K562 (cell line): ENCODE measurements at regions not wholly inside any gene's neighbourhood (a gene's known extent, or its start where the extent isn't known, plus 50 kb on each side); places are given as distances from the start of the nearest gene placed in this dataset.
A peak's percentile ranks its signal among the peaks of the same experiment; 100 is the strongest.

Source experiments
- BCOR ChIP-seq: fragments of 450-650 bp; IDR thresholded peaks from 2 replicates; pipeline ENCODE4 v1.6.1; 2016
- BRD4 ChIP-seq: fragments of 200-600 bp; sonication (generic); IDR thresholded peaks from 2 replicates; pipeline ENCODE4 v1.6.1; 2017; ENCODE audit warnings: inconsistent platforms
- CREB3L1 ChIP-seq: fragments of 450-650 bp; IDR thresholded peaks from 2 replicates; pipeline ENCODE4 v1.6.1; 2014; ENCODE audit warnings: low read depth, mild to moderate bottlenecking, moderate library complexity, borderline replicate concordance
- DPF2 ChIP-seq: fragments of 450-650 bp; IDR thresholded peaks from 2 replicates; pipeline ENCODE4 v1.6.1; 2016
- ELF1 ChIP-seq: fragments of 200-800 bp; sonication (Bioruptor generic); IDR thresholded peaks from 2 replicates; pipeline ENCODE4 v1.6.1; 2016; ENCODE audit warnings: missing genetic modification characterization, missing compliant biosample characterization
- ETV5 ChIP-seq: sonication (generic); formaldehyde crosslinking; IDR thresholded peaks from 2 replicates; pipeline ENCODE4 v1.4.0; 2020; ENCODE audit warnings: low read depth, mild to moderate bottlenecking, missing genetic modification reagents
- JUND ChIP-seq, 2 experiments: IDR thresholded peaks; 2 replicates in 1 of 2; 3 replicates in 1 of 2; pipeline ENCODE4 v1.6.1; 2011; ENCODE audit warnings: borderline replicate concordance in 2 of 2, low read depth in 2 of 2, low read length in 2 of 2, improper control_type of control experiment in 1 of 2, missing biosample characterization in 1 of 2, missing genetic modification characterization in 1 of 2, missing genetic modification reagents in 1 of 2
- MED1 ChIP-seq: sonication (generic); formaldehyde crosslinking; IDR thresholded peaks from 2 replicates; pipeline ENCODE4 v1.8.1; 2023; ENCODE audit warnings: missing genetic modification reagents, borderline replicate concordance
- NFATC3 ChIP-seq: fragments of 450-650 bp; IDR thresholded peaks from 2 replicates; pipeline ENCODE4 v1.6.1; 2017; ENCODE audit warnings: mild to moderate bottlenecking
- POLR2A ChIP-seq: fragments of 450-650 bp; conservative IDR thresholded peaks from 2 replicates; pipeline ENCODE4 v1.6.1; 2016
- RBBP5 ChIP-seq: fragments of 200-600 bp; sonication (generic); IDR thresholded peaks from 2 replicates; pipeline ENCODE4 v1.6.1; 2012; ENCODE audit warnings: borderline replicate concordance, mild to moderate bottlenecking, low read length, control low read depth, inconsistent platforms; ENCODE audit not compliant: insufficient read depth, poor library complexity, severe bottlenecking
- RBFOX2 ChIP-seq: fragments of 200-400 bp; formaldehyde crosslinking; IDR thresholded peaks from 2 replicates; pipeline ENCODE4 v1.6.1; 2017; ENCODE audit warnings: low read depth, mild to moderate bottlenecking, low read length, moderate library complexity
- SRF ChIP-seq, 2 experiments: fragments of 250-450, 450-650 bp in 1 of 2; sonication (Bioruptor Pico) in 1 of 2; sonication (generic) in 1 of 2; formaldehyde crosslinking; IDR thresholded peaks; 2 replicates each; pipeline versions ENCODE4 v1.5.0 to v1.5.1; 2020 to 2022; ENCODE audit warnings: mild to moderate bottlenecking in 1 of 2, missing genetic modification reagents in 1 of 2
- TEAD1 ChIP-seq, 2 experiments: fragments of 450-650 bp in 1 of 2; sonication (generic) in 1 of 2; formaldehyde crosslinking; IDR thresholded peaks; 2 replicates each; pipeline versions ENCODE4 v1.4.0 to v1.8.0; 2020 to 2022; ENCODE audit warnings: mild to moderate bottlenecking in 2 of 2, missing genetic modification reagents in 1 of 2
- TFE3 ChIP-seq: fragments of 450-650 bp; formaldehyde crosslinking; IDR thresholded peaks from 2 replicates; pipeline ENCODE4 v1.4.0; 2020; ENCODE audit warnings: mild to moderate bottlenecking, mixed read lengths
- UBTF ChIP-seq, 2 experiments: IDR thresholded peaks; 2 replicates each; pipeline ENCODE4 v1.6.1; 2012; ENCODE audit warnings: improper control_type of control experiment in 2 of 2, low read depth in 2 of 2, low read length in 2 of 2, borderline replicate concordance in 1 of 2
- ZKSCAN8 ChIP-seq: fragments of 200-800 bp; sonication (Bioruptor generic); IDR thresholded peaks from 2 replicates; pipeline ENCODE4 v1.6.1; 2016; ENCODE audit warnings: missing genetic modification characterization, missing compliant biosample characterization
- ZNF3 ChIP-seq: fragments of 250-450 bp; sonication (Bioruptor Pico); IDR thresholded peaks from 2 replicates; pipeline ENCODE4 v1.5.0; 2021; ENCODE audit warnings: mild to moderate bottlenecking, moderate library complexity
- ZNF507 ChIP-seq: conservative IDR thresholded peaks from 2 replicates; pipeline ENCODE4 v1.6.1; 2017; ENCODE audit warnings: missing genetic modification characterization, missing compliant biosample characterization
- ZNF511 ChIP-seq: sonication (generic); formaldehyde crosslinking; IDR thresholded peaks from 2 replicates; pipeline ENCODE4 v1.8.0; 2022; ENCODE audit warnings: mild to moderate bottlenecking, missing genetic modification reagents
- ZNF717 ChIP-seq: fragments of 250-450 bp; sonication (Bioruptor Pico); IDR thresholded peaks from 2 replicates; pipeline ENCODE4 v1.5.0; 2021
- ZNF830 ChIP-seq: fragments of 250-450 bp; sonication (Bioruptor Pico); IDR thresholded peaks from 2 replicates; pipeline ENCODE4 v1.5.0; 2021; ENCODE audit warnings: mild to moderate bottlenecking

- peak in 1 of 2 experiments; percentile 86; a peak in 2 of 4 replicates for TF ChIP-seq TEAD1 (CRISPR knock-in tag; IDR thresholded peaks at IDR 0.05)
- peak; percentile 92 for TF ChIP-seq BRD4
- TF ChIP-seq TFE3 (CRISPR knock-in tag): peak; percentile 64
- peak; percentile 47 for TF ChIP-seq JUND (IDR thresholded peaks at IDR 0.05; ENCODE audit: borderline replicate concordance, low read depth, low read length)
- no peak; the same call in 2 of the 3 replicates for TF ChIP-seq JUND (tag; IDR thresholded peaks at IDR 0.05; ENCODE audit: borderline replicate concordance, low read depth, low read length)
- TF ChIP-seq SRF (CRISPR knock-in tag; IDR thresholded peaks at IDR 0.05): peak in 1 of 2 experiments; percentile 15; a peak in 1 of 4 replicates
- TF ChIP-seq POLR2A: peak; percentile 96
- no peak for TF ChIP-seq ZNF3
- no peak for TF ChIP-seq ELF1 (tag)
- peak in 1 of 2 experiments; percentile 68; a peak in 1 of 4 replicates for TF ChIP-seq UBTF (IDR thresholded peaks at IDR 0.05; ENCODE audit: borderline replicate concordance in 1 of 2, low read depth in 2 of 2, low read length in 2 of 2)
- no peak for TF ChIP-seq ZNF830 (CRISPR knock-in tag)
- peak; percentile 62 for TF ChIP-seq ZKSCAN8 (CRISPR knock-in tag)
- TF ChIP-seq MED1 (CRISPR knock-in tag): no peak
- TF ChIP-seq NFATC3: 0 out of 2 replicates have a peak, but pooled peaks have one; percentile 75
- peak; percentile 99 for TF ChIP-seq RBFOX2
- TF ChIP-seq CREB3L1: peak; percentile 91
- TF ChIP-seq BCOR: peak; percentile 74
- TF ChIP-seq ZNF511: peak; percentile 97
- peak; percentile 82 for TF ChIP-seq ETV5
- TF ChIP-seq DPF2: peak; percentile 70
- TF ChIP-seq ZNF717 (CRISPR knock-in tag): 0 out of 2 replicates have a peak, but pooled peaks have one; percentile 8
- no peak for TF ChIP-seq ZNF507 (tag)
- TF ChIP-seq RBBP5: peak; percentile 100
These were observed 56.9 kb upstream of the EZH2 start (continued) for GRCh38 chr7:148940702-148941597.
